NB4 (cell line): ENCODE measurements at regions not wholly inside any gene's neighbourhood (a gene's known extent, or its start where the extent isn't known, plus 50 kb on each side); places are given as distances from the start of the nearest gene placed in this dataset.

ENCODE experiments used
- CTCF ChIP-seq: IDR thresholded peaks from one replicate; pipeline ENCODE4 v1.5.1; 2012; ENCODE audit warnings: low read depth, low read length
- MAX ChIP-seq: IDR thresholded peaks from 2 replicates; pipeline ENCODE4 v1.6.1; 2011; ENCODE audit warnings: low read depth, low read length
- MYC ChIP-seq: IDR thresholded peaks from 2 replicates; pipeline ENCODE4 v1.6.1; 2011; ENCODE audit warnings: low read depth, low read length
- POLR2A ChIP-seq: IDR thresholded peaks from 2 replicates; pipeline ENCODE4 v1.6.1; 2011; ENCODE audit warnings: mild to moderate bottlenecking; ENCODE audit not compliant: insufficient read length; ENCODE audit errors: extremely low read depth

GRCh38 chr6:159529934-159530333 is 163.1 kb downstream of the SOD2 start:
- TF ChIP-seq POLR2A (no peak), CTCF (no peak), MYC (no peak), MAX (no peak)
